Fibroblast of lung (primary cell): ENCODE measurements at regions not wholly inside any gene's neighbourhood (a gene's known extent, or its start where the extent isn't known, plus 50 kb on each side); places are given as distances from the start of the nearest gene placed in this dataset.

Experiments used
- EZH2 ChIP-seq: IDR thresholded peaks from 2 replicates; pipeline ENCODE4 v1.5.1; 2012; ENCODE audit warnings: low read length, control low read depth, mild to moderate bottlenecking; ENCODE audit errors: missing control alignments
- TF ChIP-seq, protein P1 (sequence below), 2 donors: IDR thresholded peaks in 1 of 2; conservative IDR thresholded peaks in 1 of 2; 1 replicate in 1 of 2; 2 replicates in 1 of 2; pipeline ENCODE4 v1.5.1; 2011 to 2012; ENCODE audit warnings: low read length in 2 of 2, control low read depth in 1 of 2, inconsistent platforms in 1 of 2, low read depth in 1 of 2, mild to moderate bottlenecking in 1 of 2

DNA sequence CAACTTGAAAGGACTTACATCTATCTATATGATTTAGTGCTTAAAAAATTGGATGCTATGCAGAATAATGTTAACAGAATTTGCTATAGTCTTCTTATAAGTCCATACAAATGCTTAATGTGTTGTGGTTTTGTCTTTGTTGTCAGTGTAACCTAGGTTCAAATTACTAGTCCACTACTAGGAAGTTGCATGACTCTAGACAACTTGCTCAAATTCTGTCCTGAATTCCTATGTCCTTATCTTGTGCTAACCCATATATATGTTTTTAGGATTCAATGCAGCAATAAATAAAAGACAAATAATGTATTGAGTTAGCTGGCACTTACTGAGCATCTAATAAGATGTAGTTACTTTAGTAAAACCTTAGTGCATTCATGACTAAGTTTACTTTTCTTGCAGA, 276.5 kb upstream of the KCNMB2 start:
- no peak for TF ChIP-seq EZH2
- TF ChIP-seq, protein P1, sequence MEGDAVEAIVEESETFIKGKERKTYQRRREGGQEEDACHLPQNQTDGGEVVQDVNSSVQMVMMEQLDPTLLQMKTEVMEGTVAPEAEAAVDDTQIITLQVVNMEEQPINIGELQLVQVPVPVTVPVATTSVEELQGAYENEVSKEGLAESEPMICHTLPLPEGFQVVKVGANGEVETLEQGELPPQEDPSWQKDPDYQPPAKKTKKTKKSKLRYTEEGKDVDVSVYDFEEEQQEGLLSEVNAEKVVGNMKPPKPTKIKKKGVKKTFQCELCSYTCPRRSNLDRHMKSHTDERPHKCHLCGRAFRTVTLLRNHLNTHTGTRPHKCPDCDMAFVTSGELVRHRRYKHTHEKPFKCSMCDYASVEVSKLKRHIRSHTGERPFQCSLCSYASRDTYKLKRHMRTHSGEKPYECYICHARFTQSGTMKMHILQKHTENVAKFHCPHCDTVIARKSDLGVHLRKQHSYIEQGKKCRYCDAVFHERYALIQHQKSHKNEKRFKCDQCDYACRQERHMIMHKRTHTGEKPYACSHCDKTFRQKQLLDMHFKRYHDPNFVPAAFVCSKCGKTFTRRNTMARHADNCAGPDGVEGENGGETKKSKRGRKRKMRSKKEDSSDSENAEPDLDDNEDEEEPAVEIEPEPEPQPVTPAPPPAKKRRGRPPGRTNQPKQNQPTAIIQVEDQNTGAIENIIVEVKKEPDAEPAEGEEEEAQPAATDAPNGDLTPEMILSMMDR (conservative IDR thresholded peaks at IDR 0.05 in 1 of 2, IDR thresholded peaks at IDR 0.05 in 1 of 2; ENCODE audit: low read depth in 1 of 2, low read length in 2 of 2): no peak
